Neural progenitor cell (in vitro differentiated cells): ENCODE measurements at regions not wholly inside any gene's neighbourhood (a gene's known extent, or its start where the extent isn't known, plus 50 kb on each side); places are given as distances from the start of the nearest gene placed in this dataset.

Experiments used
- DNase-seq: peaks from one replicate; pipeline ENCODE4 v3.0.0-alpha.2; 2016; ENCODE audit warnings: low spot score
- H2AFZ ChIP-seq: fragments of 200-600 bp; sonication (generic); replicated peaks from 2 replicates; pipeline ENCODE4 v1.6.1; 2016; ENCODE audit warnings: antibody characterized with exemption
- H3F3A ChIP-seq: fragments of 200-600 bp; sonication (generic); 2 replicates; pipeline ENCODE4 v1.6.1; 2016; ENCODE audit warnings: antibody characterized with exemption, low read depth
- H3K27ac ChIP-seq: fragments of 200-600 bp; sonication (generic); 2 replicates; pipeline ENCODE4 v1.5.1; 2016; ENCODE audit warnings: mild to moderate bottlenecking
- H3K27me3 ChIP-seq: fragments of 200-600 bp; sonication (generic); 2 replicates; pipeline ENCODE4 v1.6.1; 2016; ENCODE audit warnings: mild to moderate bottlenecking, moderate library complexity
- H3K36me3 ChIP-seq: fragments of 200-600 bp; sonication (generic); 2 replicates; pipeline ENCODE4 v1.5.1; 2016
- H3K4me1 ChIP-seq: fragments of 200-600 bp; sonication (generic); 2 replicates; pipeline ENCODE4 v1.6.1; 2016; ENCODE audit warnings: mixed run types
- H3K4me2 ChIP-seq: fragments of 200-600 bp; sonication (generic); 2 replicates; pipeline ENCODE4 v1.6.1; 2016
- H3K4me3 ChIP-seq: fragments of 200-600 bp; sonication (generic); 2 replicates; pipeline ENCODE4 v1.5.1; 2016
- H3K79me2 ChIP-seq: fragments of 200-600 bp; sonication (generic); 2 replicates; pipeline ENCODE4 v1.6.1; 2016; ENCODE audit warnings: low read depth
- H3K9ac ChIP-seq: fragments of 200-600 bp; sonication (generic); 2 replicates; pipeline ENCODE4 v1.6.1; 2016
- H3K9me3 ChIP-seq: fragments of 200-600 bp; sonication (generic); 2 replicates; pipeline ENCODE4 v1.5.1; 2016; ENCODE audit warnings: low read depth
- H4K20me1 ChIP-seq: fragments of 200-600 bp; sonication (generic); 2 replicates; pipeline ENCODE4 v1.6.1; 2016; ENCODE audit warnings: low read depth
- H3K27ac Mint-ChIP-seq: 3 replicates; pipeline ENCODE4 v1.8.0; 2021; ENCODE audit warnings: mixed read lengths
- H3K27me3 Mint-ChIP-seq: 2 replicates; pipeline ENCODE4 v1.8.0; 2022; ENCODE audit warnings: low read depth, mild to moderate bottlenecking, inconsistent platforms, moderate library complexity, mixed read lengths; ENCODE audit not compliant: insufficient read depth
- H3K36me3 Mint-ChIP-seq: 3 replicates; pipeline ENCODE4 v1.8.0; 2021; ENCODE audit warnings: mixed read lengths
- H3K4me1 Mint-ChIP-seq: 3 replicates; pipeline ENCODE4 v1.8.0; 2021; ENCODE audit warnings: mixed read lengths
- H3K4me3 Mint-ChIP-seq: 3 replicates; pipeline ENCODE4 v1.8.0; 2021; ENCODE audit warnings: mild to moderate bottlenecking, moderate library complexity, mixed read lengths
- H3K9me3 Mint-ChIP-seq: 3 replicates; pipeline ENCODE4 v1.8.0; 2020; ENCODE audit warnings: mixed read lengths
- CTCF ChIP-seq: fragments of 200-600 bp; sonication (generic); IDR thresholded peaks from 2 replicates; pipeline ENCODE4 v1.5.1; 2017; ENCODE audit warnings: antibody characterized with exemption, mild to moderate bottlenecking
- EZH2 ChIP-seq: fragments of 200-600 bp; sonication (generic); IDR thresholded peaks from 2 replicates; pipeline ENCODE4 v1.6.1; 2017; ENCODE audit warnings: antibody characterized with exemption, mild to moderate bottlenecking, moderate library complexity
- EZH2phosphoT487 ChIP-seq: fragments of 200-600 bp; sonication (generic); IDR thresholded peaks from 2 replicates; pipeline ENCODE4 v1.6.1; 2017; ENCODE audit warnings: antibody characterized with exemption

- Histone ChIP-seq H3K27ac (no peak overlapping the region), H3K9ac (no peak overlapping the region), H3K36me3 (no peaks in the 10 kb centered on the region), H3K27me3 (no peaks in the 10 kb centered on the region), H3K9me3 (no peaks in the 10 kb centered on the region), H3K4me2 (no peak overlapping the region), H2AFZ (no peak overlapping the region), H3K79me2 (no peaks in the 10 kb centered on the region), H3K4me3 (no peak overlapping the region), H3K4me1 (no peaks in the 10 kb centered on the region), H3F3A (no peaks in the 10 kb centered on the region), H4K20me1 (no peaks in the 10 kb centered on the region)
- Mint-ChIP-seq H3K4me1 (no peaks in the 10 kb centered on the region), H3K9me3 (no peaks in the 10 kb centered on the region), H3K27ac (no peak overlapping the region), H3K36me3 (no peaks in the 10 kb centered on the region), H3K27me3 (peaks cover 3% of the 10 kb centered on the region), H3K4me3 (no peak overlapping the region)
- no peak for DNase-seq
- TF ChIP-seq EZH2 (no peak), CTCF (no peak), EZH2phosphoT487 (no peak)
These were observed 317.3 kb upstream of the SHH start for GRCh38 chr7:156129522-156129921.

GRCh38 chr7:156128496-156128895 is 316.2 kb upstream of the SHH start:
- no peak for DNase-seq
- H3K27ac Mint-ChIP-seq = no peak overlapping the region

GRCh38 chr7:156127166-156128134 is 315.2 kb upstream of the SHH start:
- H3K4me1 Mint-ChIP-seq = no peaks in the 10 kb centered on the region
- no peaks in the 10 kb centered on the region for H3K9me3 ChIP-seq
- H3K79me2 ChIP-seq = no peaks in the 10 kb centered on the region
- H3K36me3 ChIP-seq = no peaks in the 10 kb centered on the region
- peaks cover 3% of the 10 kb centered on the region for H3K27me3 Mint-ChIP-seq
- no peak overlapping the region for H2AFZ ChIP-seq
- H3K9ac ChIP-seq = no peak overlapping the region
- no peaks in the 10 kb centered on the region for H3K27me3 ChIP-seq
- H3K9me3 Mint-ChIP-seq = no peaks in the 10 kb centered on the region
- no peak overlapping the region for H3K4me3 Mint-ChIP-seq
- no peak for TF ChIP-seq EZH2phosphoT487
- no peak overlapping the region for H3K4me3 ChIP-seq
- no peaks in the 10 kb centered on the region for H3F3A ChIP-seq
- H3K4me1 ChIP-seq = no peaks in the 10 kb centered on the region
- no peaks in the 10 kb centered on the region for H4K20me1 ChIP-seq
- H3K27ac ChIP-seq = no peak overlapping the region
- no peak overlapping the region for H3K4me2 ChIP-seq
- no peaks in the 10 kb centered on the region for H3K36me3 Mint-ChIP-seq
- no peak for DNase-seq
- no peak overlapping the region for H3K27ac Mint-ChIP-seq

More at GRCh38 chr7:156128496-156128895, 316.2 kb upstream of the SHH start:
- TF ChIP-seq EZH2phosphoT487 (no peak), EZH2 (no peak), CTCF (no peak)
- Mint-ChIP-seq H3K4me1 (no peaks in the 10 kb centered on the region), H3K4me3 (no peak overlapping the region), H3K36me3 (no peaks in the 10 kb centered on the region), H3K27me3 (peaks cover 3% of the 10 kb centered on the region), H3K9me3 (no peaks in the 10 kb centered on the region)
- Histone ChIP-seq H3K4me2 (no peak overlapping the region), H3K4me3 (no peak overlapping the region), H3K27ac (no peak overlapping the region), H3K9ac (no peak overlapping the region), H3K27me3 (no peaks in the 10 kb centered on the region), H3K4me1 (no peaks in the 10 kb centered on the region), H3K36me3 (no peaks in the 10 kb centered on the region), H3K79me2 (no peaks in the 10 kb centered on the region), H2AFZ (no peak overlapping the region), H3K9me3 (no peaks in the 10 kb centered on the region), H3F3A (no peaks in the 10 kb centered on the region), H4K20me1 (no peaks in the 10 kb centered on the region)
